NCI-H1694 (cell line): ENCODE measurements at regions not wholly inside any gene's neighbourhood (a gene's known extent, or its start where the extent isn't known, plus 50 kb on each side); places are given as distances from the start of the nearest gene placed in this dataset.
"Not testable (repeated sequence)": the region's sequence is repeated elsewhere in the genome, so short reads cannot be mapped to it uniquely, and the experiment has no call there.

Experiments used
- DNase-seq: peaks from one replicate; lab custom pipeline; 2025; lab: John Stamatoyannopoulos, UW

- no peak for DNase-seq
These were observed 461.2 kb upstream of the IMPG1 start for GRCh38 chr6:76533661-76534060.

- no peak for DNase-seq
These were observed 460.2 kb upstream of the IMPG1 start for GRCh38 chr6:76532647-76533046.

GRCh38 chr6:76518443-76518842 lies 446.0 kb upstream of the IMPG1 start:
- DNase-seq, result no peak

- no peak for DNase-seq
These were observed 444.5 kb upstream of the IMPG1 start for GRCh38 chr6:76516924-76517323.

GRCh38 chr6:76510489-76510888 lies 438.0 kb upstream of the IMPG1 start:
- DNase-seq, result no peak

GRCh38 chr6:76509397-76509796 lies 436.9 kb upstream of the IMPG1 start:
- no peak for DNase-seq

- DNase-seq, result no peak
These were observed 434.3 kb upstream of the IMPG1 start for GRCh38 chr6:76506808-76507207.

- no peak for DNase-seq
These were observed 423.4 kb upstream of the IMPG1 start for GRCh38 chr6:76495909-76496308.

GRCh38 chr6:76491376-76491775 lies 418.9 kb upstream of the IMPG1 start:
- not testable (repeated sequence) for DNase-seq

- DNase-seq, result no peak
These were observed 418.0 kb upstream of the IMPG1 start for GRCh38 chr6:76490456-76490855.

GRCh38 chr6:76481101-76481500 lies 408.6 kb upstream of the IMPG1 start:
- DNase-seq, result no peak

- no peak for DNase-seq
These were observed 400.4 kb upstream of the IMPG1 start for GRCh38 chr6:76472858-76473257.

GRCh38 chr6:76466286-76466685 lies 393.8 kb upstream of the IMPG1 start:
- DNase-seq, result no peak

GRCh38 chr6:76465410-76465809 lies 392.9 kb upstream of the IMPG1 start:
- no peak for DNase-seq

GRCh38 chr6:76453270-76453669 lies 380.8 kb upstream of the IMPG1 start:
- no peak for DNase-seq

- DNase-seq, result no peak
These were observed 379.7 kb upstream of the IMPG1 start for GRCh38 chr6:76451926-76452709.

- no peak for DNase-seq
These were observed 375.6 kb upstream of the IMPG1 start for GRCh38 chr6:76448109-76448508.

GRCh38 chr6:76441875-76442274 lies 369.4 kb upstream of the IMPG1 start:
- no peak for DNase-seq

- no peak for DNase-seq
These were observed 367.3 kb upstream of the IMPG1 start for GRCh38 chr6:76439811-76440210.

GRCh38 chr6:76438768-76439167 lies 366.3 kb upstream of the IMPG1 start:
- DNase-seq, result no peak

GRCh38 chr6:76435174-76435573 lies 362.7 kb upstream of the IMPG1 start:
- no peak for DNase-seq

GRCh38 chr6:76422511-76423213 lies 350.2 kb upstream of the IMPG1 start:
- no peak for DNase-seq

- DNase-seq, result no peak
These were observed 347.6 kb upstream of the IMPG1 start for GRCh38 chr6:76420094-76420493.
